T-cell (primary cell): ENCODE measurements at regions not wholly inside any gene's neighbourhood (a gene's known extent, or its start where the extent isn't known, plus 50 kb on each side); places are given as distances from the start of the nearest gene placed in this dataset.

Experiments used
- ATAC-seq, 4 experiments: fragments of 200-7000 bp in 3 of 4; fragments of 150-1000 bp in 1 of 4; cut with Tn5 transposase; replicated peaks in 1 of 4; 1 replicate in 3 of 4; 2 replicates in 1 of 4; pipeline ENCODE4 v1.10.0; 2021; ENCODE audit warnings: moderate library complexity in 3 of 4, mild to moderate bottlenecking in 2 of 4, moderate number of reproducible peaks in 1 of 4
- CTCF ChIA-PET, 2 donors: fragments of 300-600 bp; sonication (Branson Sonifier 250); formaldehyde crosslinking; loops; one replicate each; lab custom pipeline; 2022; ENCODE audit warnings: antibody characterized with exemption in 2 of 2; lab: Charles Lee
- POLR2A ChIA-PET, 2 donors: fragments of 300-600 bp; sonication (Branson Sonifier 250); formaldehyde crosslinking; loops; one replicate each; lab custom pipeline; 2022; ENCODE audit warnings: antibody characterized with exemption in 2 of 2; lab: Charles Lee
- DNase-seq, 35 experiments: peaks; one replicate each; pipeline versions ENCODE4 v3.0.0 to v3.0.0-alpha.2; 2013 to 2023
- H3K27ac ChIP-seq: one replicate; pipeline ENCODE4 v1.5.1; 2013; ENCODE audit warnings: low read length
- H3K27me3 ChIP-seq, 2 experiments: replicated peaks in 1 of 2; 1 replicate in 1 of 2; 2 replicates in 1 of 2; pipeline versions ENCODE4 v1.6.1 to v1.7.0; 2013; ENCODE audit warnings: low read length in 1 of 2, mixed read lengths in 1 of 2; ENCODE audit not compliant: control insufficient read depth in 2 of 2, insufficient read depth in 2 of 2; ENCODE audit errors: extremely low read depth in 1 of 2
- H3K36me3 ChIP-seq, 2 donors: 1 replicate in 1 of 2; 2 replicates in 1 of 2; pipeline versions ENCODE4 v1.6.1 to v1.7.0; 2013; ENCODE audit warnings: low read length in 1 of 2; ENCODE audit not compliant: control insufficient read depth in 2 of 2, insufficient read depth in 1 of 2; ENCODE audit errors: extremely low read depth in 1 of 2
- H3K4me1 ChIP-seq, 2 experiments: 1 replicate in 1 of 2; 2 replicates in 1 of 2; pipeline versions ENCODE4 v1.6.1 to v1.7.0; 2013; ENCODE audit warnings: low read length in 2 of 2, mixed read lengths in 1 of 2; ENCODE audit not compliant: insufficient read depth in 2 of 2, control insufficient read depth in 1 of 2; ENCODE audit errors: extremely low read depth in 1 of 2
- H3K4me3 ChIP-seq, 2 donors: 1 replicate in 1 of 2; 2 replicates in 1 of 2; pipeline versions ENCODE4 v1.5.1 to v1.7.0; 2013; ENCODE audit warnings: mild to moderate bottlenecking in 2 of 2, low read length in 1 of 2, moderate library complexity in 1 of 2; ENCODE audit not compliant: control insufficient read depth in 1 of 2; ENCODE audit errors: extremely low read depth in 1 of 2
- H3K9me3 ChIP-seq: 2 replicates; pipeline ENCODE4 v1.7.0; 2013
- H3K27ac Mint-ChIP-seq, 2 donors: one replicate each; pipeline ENCODE4 v1.8.0; 2020 to 2021; ENCODE audit warnings: mild to moderate bottlenecking in 2 of 2, mixed read lengths in 2 of 2
- H3K27me3 Mint-ChIP-seq, 2 donors: one replicate each; pipeline ENCODE4 v1.8.0; 2021 to 2022; ENCODE audit warnings: mixed read lengths in 2 of 2
- H3K36me3 Mint-ChIP-seq: one replicate; pipeline ENCODE4 v1.8.0; 2021; ENCODE audit warnings: mixed read lengths
- H3K4me1 Mint-ChIP-seq, 3 donors: one replicate each; pipeline ENCODE4 v1.8.0; 2020 to 2022; ENCODE audit warnings: mixed read lengths in 3 of 3, mild to moderate bottlenecking in 1 of 3
- H3K4me3 Mint-ChIP-seq, 3 donors: one replicate each; pipeline ENCODE4 v1.8.0; 2020 to 2022; ENCODE audit warnings: mild to moderate bottlenecking in 3 of 3, mixed read lengths in 3 of 3, moderate library complexity in 3 of 3
- H3K9me3 Mint-ChIP-seq, 3 donors: one replicate each; pipeline ENCODE4 v1.8.0; 2020 to 2022; ENCODE audit warnings: mixed read lengths in 3 of 3
- WGBS: methylation state at CpG from one replicate; pipeline ENCODE4 v1.1.5; 2013; ENCODE audit warnings: missing lambda C conversion rate; ENCODE audit not compliant: insufficient coverage; 5-methylcytosine and 5-hydroxymethylcytosine counted together

- ATAC-seq (no peak), DNase-seq (no peak)
- peaks cover 0 to 2% of the 10 kb centered on the region in 2 donors for H3K27me3 Mint-ChIP-seq
- H3K4me1 Mint-ChIP-seq: no peaks in the 10 kb centered on the region
- Histone ChIP-seq H3K36me3 (no peaks in the 10 kb centered on the region), H3K4me3 (no peak overlapping the region), H3K9me3 (no peaks in the 10 kb centered on the region), H3K27me3 (no peaks in the 10 kb centered on the region), H3K27ac (no peak overlapping the region), H3K4me1 (no peaks in the 10 kb centered on the region)
- POLR2A ChIA-PET: no interaction called here
- no peak overlapping the region for H3K27ac Mint-ChIP-seq
- 86% methylated on average over 2 of the region's 5 CpGs for WGBS
- H3K36me3 Mint-ChIP-seq: peaks cover 2% of the 10 kb centered on the region
- CTCF ChIA-PET: no interaction called here
- no peaks in the 10 kb centered on the region for H3K9me3 Mint-ChIP-seq
- H3K4me3 Mint-ChIP-seq: no peak overlapping the region
Observed at GRCh38 chr13:22195726-22196125, 524.9 kb downstream of the FGF9 start.

DNA sequence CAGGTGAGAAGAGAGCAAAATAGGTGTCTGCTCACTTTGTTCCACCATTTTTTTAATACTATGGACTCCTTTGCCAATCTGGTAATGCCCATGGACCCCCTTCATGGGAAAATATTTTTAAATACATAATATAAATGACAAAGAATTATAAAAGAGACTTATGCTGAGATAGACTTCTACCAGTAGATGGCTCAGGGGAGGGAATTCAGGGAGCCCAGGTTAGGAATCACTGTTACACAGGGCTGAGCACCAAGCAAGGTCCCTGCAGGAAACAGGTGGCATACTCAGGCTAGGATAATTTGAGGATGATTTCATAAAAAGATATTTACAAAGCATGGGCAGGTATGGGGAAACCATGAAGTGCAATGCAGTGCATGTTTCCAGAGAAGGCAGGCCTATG is 525.9 kb downstream of the FGF9 start:
- Histone ChIP-seq H3K36me3 (no peaks in the 10 kb centered on the region), H3K27me3 (no peaks in the 10 kb centered on the region), H3K4me3 (no peak overlapping the region), H3K4me1 (no peaks in the 10 kb centered on the region), H3K9me3 (no peaks in the 10 kb centered on the region), H3K27ac (no peak overlapping the region)
- H3K36me3 Mint-ChIP-seq: peaks cover 2% of the 10 kb centered on the region
- POLR2A ChIA-PET: no interaction called here
- H3K9me3 Mint-ChIP-seq: no peaks in the 10 kb centered on the region
- H3K4me1 Mint-ChIP-seq: no peaks in the 10 kb centered on the region
- no peak overlapping the region for H3K27ac Mint-ChIP-seq
- ATAC-seq (no peak), DNase-seq (no peak)
- H3K27me3 Mint-ChIP-seq: peaks cover 0 to 2% of the 10 kb centered on the region in 2 donors
- H3K4me3 Mint-ChIP-seq: no peak overlapping the region
- CTCF ChIA-PET: no interaction called here

DNA sequence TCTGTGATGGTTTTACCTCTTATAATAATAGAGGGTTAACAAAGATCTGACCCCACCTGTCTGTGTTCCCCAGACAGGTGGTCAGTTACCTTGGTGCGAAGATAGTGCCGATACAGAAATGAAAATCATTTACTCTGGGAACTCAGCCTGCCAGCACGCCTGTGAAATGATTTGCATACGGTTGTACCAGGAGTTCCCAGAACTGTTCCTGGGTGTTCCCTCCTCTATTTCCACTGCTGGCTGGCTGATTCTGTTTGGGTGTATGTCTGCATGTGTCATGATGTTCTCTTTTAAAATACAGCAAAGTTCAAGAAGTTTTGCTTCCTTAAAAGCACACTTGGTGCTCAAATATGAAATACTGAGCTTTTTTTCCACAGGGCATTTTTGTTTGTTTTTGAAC is 527.1 kb downstream of the FGF9 start:
- WGBS: 89% methylated on average over 2 of the region's 4 CpGs
- Mint-ChIP-seq H3K9me3 (no peaks in the 10 kb centered on the region), H3K36me3 (peaks cover 2% of the 10 kb centered on the region), H3K4me1 (no peaks in the 10 kb centered on the region), H3K4me3 (no peak overlapping the region), H3K27me3 (peaks cover 0 to 2% of the 10 kb centered on the region in 2 donors), H3K27ac (no peak overlapping the region)
- Histone ChIP-seq H3K27me3 (no peaks in the 10 kb centered on the region), H3K27ac (no peak overlapping the region), H3K36me3 (no peaks in the 10 kb centered on the region), H3K4me3 (no peak overlapping the region), H3K4me1 (no peaks in the 10 kb centered on the region), H3K9me3 (no peaks in the 10 kb centered on the region)
- DNase-seq (no peak), ATAC-seq (no peak)
- POLR2A ChIA-PET: interaction anchor here in 1 of 2 donors (0.6 kb wide), 1 partner anchor 12 kb away, joined by 3 read pairs; no protein-coding TSS in a partner anchor
- CTCF ChIA-PET: no interaction called here

GRCh38 chr13:22198641-22199217 is 527.9 kb downstream of the FGF9 start:
- no peaks in the 10 kb centered on the region for H3K4me1 Mint-ChIP-seq
- H3K4me1 ChIP-seq: no peaks in the 10 kb centered on the region
- H3K27me3 Mint-ChIP-seq: no peaks in the 10 kb centered on the region
- no peaks in the 10 kb centered on the region for H3K27me3 ChIP-seq
- H3K9me3 ChIP-seq: no peaks in the 10 kb centered on the region
- ChIA-PET POLR2A (interaction anchor here in 1 of 2 donors (0.6 kb wide), 1 partner anchor 11 kb away, joined by 3 read pairs; no protein-coding TSS in a partner anchor), CTCF (no interaction called here)
- no peak overlapping the region for H3K4me3 ChIP-seq
- H3K27ac ChIP-seq: no peak overlapping the region
- WGBS: 74% methylated on average over 9 of the region's 10 CpGs
- H3K4me3 Mint-ChIP-seq: no peak overlapping the region
- no peak overlapping the region for H3K27ac Mint-ChIP-seq
- no peaks in the 10 kb centered on the region for H3K9me3 Mint-ChIP-seq
- DNase-seq: no peak
- no peaks in the 10 kb centered on the region for H3K36me3 ChIP-seq
- peaks cover 2% of the 10 kb centered on the region for H3K36me3 Mint-ChIP-seq
- ATAC-seq: no peak

GRCh38 chr13:22200440-22200839 is 529.6 kb downstream of the FGF9 start:
- H3K4me1 Mint-ChIP-seq: no peaks in the 10 kb centered on the region
- Histone ChIP-seq H3K27ac (no peak overlapping the region), H3K9me3 (no peaks in the 10 kb centered on the region), H3K4me1 (no peaks in the 10 kb centered on the region), H3K4me3 (no peak overlapping the region), H3K27me3 (no peaks in the 10 kb centered on the region), H3K36me3 (no peaks in the 10 kb centered on the region)
- no peaks in the 10 kb centered on the region for H3K9me3 Mint-ChIP-seq
- DNase-seq (no peak), ATAC-seq (no peak)
- ChIA-PET POLR2A (no interaction called here), CTCF (no interaction called here)
- no CpG with 5 or more reads among the region's 1 CpG for WGBS
- H3K4me3 Mint-ChIP-seq: no peak overlapping the region
- H3K27me3 Mint-ChIP-seq: no peaks in the 10 kb centered on the region
- H3K27ac Mint-ChIP-seq: no peak overlapping the region
- peaks cover 2% of the 10 kb centered on the region for H3K36me3 Mint-ChIP-seq

DNA sequence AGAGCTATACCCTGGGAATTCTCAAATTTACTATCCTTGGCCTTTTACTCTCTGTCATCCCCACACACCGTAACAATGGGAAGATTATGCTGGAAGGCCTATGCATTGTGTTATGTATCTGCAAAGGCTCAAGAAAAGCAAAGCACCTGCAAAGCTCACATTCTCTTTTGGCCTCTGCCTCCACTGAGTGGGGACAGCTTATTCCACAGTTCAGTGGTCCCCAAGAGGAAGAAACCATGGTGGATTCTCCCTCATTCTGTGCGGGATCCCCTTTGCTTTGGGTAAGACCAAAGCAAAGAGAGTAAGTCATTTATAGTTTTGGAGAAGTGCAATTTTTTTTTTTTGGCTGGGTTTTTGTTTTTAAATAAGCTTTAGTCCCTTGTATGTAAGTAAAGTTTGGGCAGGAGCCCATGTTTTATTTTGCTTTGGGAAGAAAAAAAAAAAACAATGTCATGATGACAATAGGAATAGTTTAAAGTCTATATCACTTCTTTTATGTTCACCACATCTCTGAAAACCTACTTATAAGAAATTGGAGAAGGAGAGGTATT is 530.6 kb downstream of the FGF9 start:
- no CpG with 5 or more reads among the region's 2 CpGs for WGBS
- Mint-ChIP-seq H3K27me3 (no peaks in the 10 kb centered on the region), H3K9me3 (no peaks in the 10 kb centered on the region), H3K36me3 (no peaks in the 10 kb centered on the region), H3K27ac (no peak overlapping the region), H3K4me3 (no peak overlapping the region), H3K4me1 (no peaks in the 10 kb centered on the region)
- Histone ChIP-seq H3K36me3 (no peaks in the 10 kb centered on the region), H3K27ac (no peak overlapping the region), H3K4me3 (no peak overlapping the region), H3K4me1 (no peaks in the 10 kb centered on the region), H3K9me3 (no peaks in the 10 kb centered on the region), H3K27me3 (no peaks in the 10 kb centered on the region)
- ChIA-PET CTCF (interaction anchor here in 1 of 2 donors (0.6 kb wide), 1 partner anchor 71 kb away, joined by 3 read pairs; no protein-coding TSS in a partner anchor), POLR2A (no interaction called here)
- DNase-seq (no peak), ATAC-seq (no peak)
